SIG-M5 treated with dmso at 0.1 percent for 504 hours (cell line): ENCODE measurements at regions not wholly inside any gene's neighbourhood (a gene's known extent, or its start where the extent isn't known, plus 50 kb on each side); places are given as distances from the start of the nearest gene placed in this dataset.
"Not testable (repeated sequence)": the region's sequence is repeated elsewhere in the genome, so short reads cannot be mapped to it uniquely, and the experiment has no call there.

Experiments used
- DNase-seq: peaks from one replicate; lab custom pipeline; 2025; ENCODE audit not compliant: unreplicated experiment; lab: John Stamatoyannopoulos, UW

GRCh38 chr4:188432328-188432727 is 293.1 kb downstream of the TRIML1 start:
- no peak for DNase-seq

GRCh38 chr4:188433741-188434315 is 294.6 kb downstream of the TRIML1 start:
- DNase-seq, result no peak

- DNase-seq, result no peak
Observed at GRCh38 chr4:188434643-188435042, 295.4 kb downstream of the TRIML1 start.

GRCh38 chr4:188435381-188435780 is 296.1 kb downstream of the TRIML1 start:
- DNase-seq, result no peak

GRCh38 chr4:188437535-188437934 is 298.3 kb downstream of the TRIML1 start:
- no peak for DNase-seq

GRCh38 chr4:188438391-188438824 is 299.2 kb downstream of the TRIML1 start:
- DNase-seq, result not testable (repeated sequence)

GRCh38 chr4:188439641-188440311 is 300.5 kb downstream of the TRIML1 start:
- no peak for DNase-seq

- no peak for DNase-seq
Observed at GRCh38 chr4:188444500-188444899, 305.3 kb downstream of the TRIML1 start.

- DNase-seq, result not testable (repeated sequence)
Observed at GRCh38 chr4:188448996-188449395, 309.8 kb downstream of the TRIML1 start.

- DNase-seq, result no peak
Observed at GRCh38 chr4:188450571-188450970, 311.3 kb downstream of the TRIML1 start.

GRCh38 chr4:188452097-188452496 is 312.9 kb downstream of the TRIML1 start:
- DNase-seq, result no peak

GRCh38 chr4:188454575-188454974 is 315.3 kb downstream of the TRIML1 start:
- no peak for DNase-seq

- no peak for DNase-seq
Observed at GRCh38 chr4:188455062-188455752, 316.0 kb downstream of the TRIML1 start.

- no peak for DNase-seq
Observed at GRCh38 chr4:188459381-188459780, 320.1 kb downstream of the TRIML1 start.

- no peak for DNase-seq
Observed at GRCh38 chr4:188463909-188464308, 324.7 kb downstream of the TRIML1 start.

GRCh38 chr4:188466001-188466400 is 326.8 kb downstream of the TRIML1 start:
- DNase-seq, result no peak

- no peak for DNase-seq
Observed at GRCh38 chr4:188484256-188484655, 345.0 kb downstream of the TRIML1 start.

GRCh38 chr4:188485906-188486305 is 346.7 kb downstream of the TRIML1 start:
- no peak for DNase-seq

- no peak for DNase-seq
Observed at GRCh38 chr4:188492886-188493285, 353.6 kb downstream of the TRIML1 start.

GRCh38 chr4:188495169-188495568 is 355.9 kb downstream of the TRIML1 start:
- no peak for DNase-seq

GRCh38 chr4:188511431-188511830 is 372.2 kb downstream of the TRIML1 start:
- no peak for DNase-seq

GRCh38 chr4:188532751-188533150 is 393.5 kb downstream of the TRIML1 start:
- DNase-seq, result no peak
